ENCODE measurements at regions not wholly inside any gene's neighbourhood (a gene's known extent, or its start where the extent isn't known, plus 50 kb on each side); places are given as distances from the start of the nearest gene placed in this dataset.

DNA sequence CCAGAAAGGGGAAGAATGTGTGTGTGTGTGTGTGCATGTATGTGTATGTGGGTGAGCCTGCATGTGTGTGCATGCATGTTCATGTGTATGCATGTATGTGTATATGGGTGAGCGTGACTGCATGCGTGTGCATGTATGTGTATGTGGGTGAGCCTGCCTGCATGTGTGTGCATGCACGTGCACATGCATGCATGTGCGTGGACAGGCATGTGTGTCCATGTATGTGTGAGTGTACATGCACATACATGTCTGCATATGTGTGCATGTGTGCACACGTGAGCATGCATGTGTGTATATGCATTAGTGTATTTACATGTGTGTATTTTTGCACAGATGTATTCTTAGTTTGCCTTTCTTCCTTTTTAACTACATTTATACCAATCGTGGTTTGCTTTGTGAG, 601.5 kb downstream of the QKI start:
- TF ChIP-seq AHR (CRISPR knock-in tag; IDR thresholded peaks at IDR 0.05) = no peak
- TF ChIP-seq CREM (IDR thresholded peaks at IDR 0.05) = no peak
- no peak for TF ChIP-seq CREM (CRISPR knock-in tag; IDR thresholded peaks at IDR 0.05)
- TF ChIP-seq HMGA1 (CRISPR knock-in tag; conservative IDR thresholded peaks at IDR 0.05) = no peak
- TF ChIP-seq ZNF224 (CRISPR knock-in tag; IDR thresholded peaks at IDR 0.05) = no peak
- no peak for TF ChIP-seq CHD2 (IDR thresholded peaks at IDR 0.05; ENCODE audit: low read depth, low read length)
- no peak for TF ChIP-seq POLR2A (IDR thresholded peaks at IDR 0.05; ENCODE audit: insufficient read depth in 1 of 2, low read depth in 2 of 2, low read length in 2 of 2)
- TF ChIP-seq, protein P1, sequence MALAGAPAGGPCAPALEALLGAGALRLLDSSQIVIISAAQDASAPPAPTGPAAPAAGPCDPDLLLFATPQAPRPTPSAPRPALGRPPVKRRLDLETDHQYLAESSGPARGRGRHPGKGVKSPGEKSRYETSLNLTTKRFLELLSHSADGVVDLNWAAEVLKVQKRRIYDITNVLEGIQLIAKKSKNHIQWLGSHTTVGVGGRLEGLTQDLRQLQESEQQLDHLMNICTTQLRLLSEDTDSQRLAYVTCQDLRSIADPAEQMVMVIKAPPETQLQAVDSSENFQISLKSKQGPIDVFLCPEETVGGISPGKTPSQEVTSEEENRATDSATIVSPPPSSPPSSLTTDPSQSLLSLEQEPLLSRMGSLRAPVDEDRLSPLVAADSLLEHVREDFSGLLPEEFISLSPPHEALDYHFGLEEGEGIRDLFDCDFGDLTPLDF (CRISPR knock-in tag; IDR thresholded peaks at IDR 0.05) = no peak
- no peak for TF ChIP-seq JUN (CRISPR knock-in tag; IDR thresholded peaks at IDR 0.05)
- TF ChIP-seq, protein P2, sequence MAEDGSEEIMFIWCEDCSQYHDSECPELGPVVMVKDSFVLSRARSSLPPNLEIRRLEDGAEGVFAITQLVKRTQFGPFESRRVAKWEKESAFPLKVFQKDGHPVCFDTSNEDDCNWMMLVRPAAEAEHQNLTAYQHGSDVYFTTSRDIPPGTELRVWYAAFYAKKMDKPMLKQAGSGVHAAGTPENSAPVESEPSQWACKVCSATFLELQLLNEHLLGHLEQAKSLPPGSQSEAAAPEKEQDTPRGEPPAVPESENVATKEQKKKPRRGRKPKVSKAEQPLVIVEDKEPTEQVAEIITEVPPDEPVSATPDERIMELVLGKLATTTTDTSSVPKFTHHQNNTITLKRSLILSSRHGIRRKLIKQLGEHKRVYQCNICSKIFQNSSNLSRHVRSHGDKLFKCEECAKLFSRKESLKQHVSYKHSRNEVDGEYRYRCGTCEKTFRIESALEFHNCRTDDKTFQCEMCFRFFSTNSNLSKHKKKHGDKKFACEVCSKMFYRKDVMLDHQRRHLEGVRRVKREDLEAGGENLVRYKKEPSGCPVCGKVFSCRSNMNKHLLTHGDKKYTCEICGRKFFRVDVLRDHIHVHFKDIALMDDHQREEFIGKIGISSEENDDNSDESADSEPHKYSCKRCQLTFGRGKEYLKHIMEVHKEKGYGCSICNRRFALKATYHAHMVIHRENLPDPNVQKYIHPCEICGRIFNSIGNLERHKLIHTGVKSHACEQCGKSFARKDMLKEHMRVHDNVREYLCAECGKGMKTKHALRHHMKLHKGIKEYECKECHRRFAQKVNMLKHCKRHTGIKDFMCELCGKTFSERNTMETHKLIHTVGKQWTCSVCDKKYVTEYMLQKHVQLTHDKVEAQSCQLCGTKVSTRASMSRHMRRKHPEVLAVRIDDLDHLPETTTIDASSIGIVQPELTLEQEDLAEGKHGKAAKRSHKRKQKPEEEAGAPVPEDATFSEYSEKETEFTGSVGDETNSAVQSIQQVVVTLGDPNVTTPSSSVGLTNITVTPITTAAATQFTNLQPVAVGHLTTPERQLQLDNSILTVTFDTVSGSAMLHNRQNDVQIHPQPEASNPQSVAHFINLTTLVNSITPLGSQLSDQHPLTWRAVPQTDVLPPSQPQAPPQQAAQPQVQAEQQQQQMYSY (CRISPR knock-in tag; IDR thresholded peaks at IDR 0.05) = no peak
- TF ChIP-seq RXRA (CRISPR knock-in tag; IDR thresholded peaks at IDR 0.05) = no peak
- TF ChIP-seq ZNF749 (CRISPR knock-in tag; IDR thresholded peaks at IDR 0.05; ENCODE audit: borderline replicate concordance) = no peak

Measured in HepG2 (cell line).